Liver (tissue), 8 donors: ENCODE measurements at regions not wholly inside any gene's neighbourhood (a gene's known extent, or its start where the extent isn't known, plus 50 kb on each side); places are given as distances from the start of the nearest gene placed in this dataset.

Experiments
- DNase-seq: peaks from one replicate; pipeline ENCODE4 v3.0.0-alpha.2; 2017; ENCODE audit warnings: low spot score
- H3K27ac ChIP-seq, 2 donors: one replicate each; pipeline ENCODE4 v1.7.0; 2013; ENCODE audit warnings: inconsistent platforms in 2 of 2, low read length in 2 of 2, control low read depth in 1 of 2, low read depth in 1 of 2, mild to moderate bottlenecking in 1 of 2
- H3K27me3 ChIP-seq, 4 donors: one replicate each; pipeline versions ENCODE4 v1.6.1 to v1.7.0; 2013; ENCODE audit warnings: low read length in 3 of 4, inconsistent platforms in 1 of 4, mild to moderate bottlenecking in 1 of 4, moderate library complexity in 1 of 4; ENCODE audit not compliant: control insufficient read depth in 4 of 4, insufficient read depth in 4 of 4
- H3K36me3 ChIP-seq, 4 donors: one replicate each; pipeline versions ENCODE4 v1.6.1 to v1.7.0; 2013; ENCODE audit warnings: low read length in 3 of 4, mild to moderate bottlenecking in 3 of 4, low read depth in 1 of 4, moderate library complexity in 1 of 4; ENCODE audit not compliant: control insufficient read depth in 4 of 4, insufficient read depth in 3 of 4
- H3K4me1 ChIP-seq, 4 donors: one replicate each; pipeline versions ENCODE4 v1.6.1 to v1.7.0; 2013; ENCODE audit warnings: low read length in 3 of 4, mild to moderate bottlenecking in 3 of 4, moderate library complexity in 1 of 4; ENCODE audit not compliant: control insufficient read depth in 4 of 4, insufficient read depth in 4 of 4
- H3K4me3 ChIP-seq, 3 donors: one replicate each; pipeline versions ENCODE4 v1.6.1 to v1.7.0; 2013; ENCODE audit warnings: low read length in 3 of 3, control low read depth in 1 of 3, low read depth in 1 of 3, mild to moderate bottlenecking in 1 of 3
- H3K9ac ChIP-seq, 2 donors: one replicate each; pipeline ENCODE4 v1.7.0; 2013; ENCODE audit warnings: low read length in 2 of 2, mild to moderate bottlenecking in 2 of 2, moderate library complexity in 2 of 2, control low read depth in 1 of 2, low read depth in 1 of 2
- H3K9me3 ChIP-seq, 4 donors: one replicate each; pipeline versions ENCODE4 v1.6.1 to v1.7.0; 2013; ENCODE audit warnings: low read length in 3 of 4; ENCODE audit not compliant: control insufficient read depth in 4 of 4
- EGR1 ChIP-seq, 2 donors: IDR thresholded peaks; 2 replicates each; pipeline ENCODE4 v1.6.1; 2016 to 2018; ENCODE audit warnings: antibody characterized with exemption in 2 of 2, low read depth in 2 of 2
- FOXA1 ChIP-seq: IDR thresholded peaks from 2 replicates; pipeline ENCODE4 v1.6.1; 2016; ENCODE audit warnings: antibody characterized with exemption
- GABPA ChIP-seq, 2 donors: IDR thresholded peaks in 1 of 2; conservative IDR thresholded peaks in 1 of 2; 2 replicates each; pipeline ENCODE4 v1.6.1; 2016; ENCODE audit warnings: antibody characterized with exemption in 2 of 2, mild to moderate bottlenecking in 1 of 2, moderate library complexity in 1 of 2
- HNF4A ChIP-seq, 2 donors: conservative IDR thresholded peaks; 2 replicates each; pipeline ENCODE4 v1.6.1; 2016; ENCODE audit warnings: antibody characterized with exemption in 2 of 2, mild to moderate bottlenecking in 2 of 2
- HNF4G ChIP-seq: IDR thresholded peaks from 2 replicates; pipeline ENCODE4 v1.6.1; 2016; ENCODE audit warnings: antibody characterized with exemption
- JUND ChIP-seq, 2 donors: IDR thresholded peaks; 2 replicates each; pipeline ENCODE4 v1.6.1; 2016; ENCODE audit warnings: antibody characterized with exemption in 2 of 2
- NR2F2 ChIP-seq: IDR thresholded peaks from 2 replicates; pipeline ENCODE4 v1.6.1; 2016; ENCODE audit warnings: antibody characterized with exemption
- RAD21 ChIP-seq, 2 donors: IDR thresholded peaks; 2 replicates each; pipeline ENCODE4 v1.6.1; 2016; ENCODE audit warnings: antibody characterized with exemption in 2 of 2, mild to moderate bottlenecking in 2 of 2
- RXRA ChIP-seq, 2 donors: IDR thresholded peaks; 2 replicates each; pipeline ENCODE4 v1.6.1; 2017 to 2018; ENCODE audit warnings: antibody characterized with exemption in 2 of 2, mild to moderate bottlenecking in 1 of 2
- SP1 ChIP-seq: IDR thresholded peaks from 2 replicates; pipeline ENCODE4 v1.6.1; 2018; ENCODE audit warnings: antibody characterized with exemption, mild to moderate bottlenecking
- TAF1 ChIP-seq: conservative IDR thresholded peaks from 2 replicates; pipeline ENCODE4 v1.6.1; 2016; ENCODE audit warnings: antibody characterized with exemption, mild to moderate bottlenecking
- YY1 ChIP-seq: IDR thresholded peaks from 2 replicates; pipeline ENCODE4 v1.6.1; 2016; ENCODE audit warnings: antibody characterized with exemption, mild to moderate bottlenecking
- WGBS: extraction: QIAGEN DNeasy Blood & Tissue Kit; methylation state at CpG from one replicate; pipeline ENCODE4 v1.1.7; 2013; 5-methylcytosine and 5-hydroxymethylcytosine counted together
- TF ChIP-seq, protein P1 (sequence below): IDR thresholded peaks from 2 replicates; pipeline ENCODE4 v1.6.1; 2016; ENCODE audit warnings: antibody characterized with exemption, mild to moderate bottlenecking
- TF ChIP-seq, protein P2 (sequence below): IDR thresholded peaks from 2 replicates; pipeline ENCODE4 v1.6.1; 2016; ENCODE audit warnings: antibody characterized with exemption
- TF ChIP-seq, protein P3 (sequence below): IDR thresholded peaks from 2 replicates; pipeline ENCODE4 v1.6.1; 2016; ENCODE audit warnings: antibody characterized with exemption
- TF ChIP-seq, protein P4 (sequence below): fragments of 150-350 bp; IDR thresholded peaks from 2 replicates; pipeline ENCODE4 v1.5.1; 2017; ENCODE audit warnings: improper control_type of control experiment, low read depth, low read length; ENCODE audit not compliant: missing input control
- TF ChIP-seq, protein P5 (sequence below): IDR thresholded peaks from 2 replicates; pipeline ENCODE4 v1.6.1; 2016; ENCODE audit warnings: antibody characterized with exemption
- donor health status: healthy.
- donor health status: healthy.
- donor health status: healthy.
- donor health status: healthy.
- donor health status: healthy.

DNA sequence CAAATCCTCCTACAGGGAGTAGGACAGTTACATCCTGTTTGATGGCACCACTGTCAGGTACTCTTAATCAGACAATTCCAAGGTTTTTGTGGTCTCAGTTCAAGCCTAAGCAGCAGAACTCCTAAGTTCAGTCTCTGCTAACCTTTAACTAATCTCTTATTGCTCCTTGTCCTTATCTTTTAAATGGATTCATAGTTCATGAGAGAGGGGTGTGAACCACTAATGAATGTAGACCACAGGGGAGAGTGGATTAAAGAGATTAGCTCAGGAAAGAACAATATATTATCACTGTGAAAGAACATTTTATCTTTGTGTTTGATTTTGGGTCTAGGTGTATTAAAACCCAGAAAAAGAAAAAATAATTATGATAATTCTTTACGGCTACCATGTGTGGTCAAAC is 168.9 kb downstream of the DCK start:
- H3K4me1 ChIP-seq: no peaks in the 10 kb centered on the region
- H3K27me3 ChIP-seq: no peaks in the 10 kb centered on the region
- 95% methylated on average over 1 of the region's 1 CpG for WGBS
- H3K9ac ChIP-seq: no peak overlapping the region
- H3K9me3 ChIP-seq: no peaks in the 10 kb centered on the region
- no peak overlapping the region for H3K4me3 ChIP-seq
- no peak overlapping the region for H3K27ac ChIP-seq
- TF ChIP-seq TAF1: no peak
- TF ChIP-seq, protein P1, sequence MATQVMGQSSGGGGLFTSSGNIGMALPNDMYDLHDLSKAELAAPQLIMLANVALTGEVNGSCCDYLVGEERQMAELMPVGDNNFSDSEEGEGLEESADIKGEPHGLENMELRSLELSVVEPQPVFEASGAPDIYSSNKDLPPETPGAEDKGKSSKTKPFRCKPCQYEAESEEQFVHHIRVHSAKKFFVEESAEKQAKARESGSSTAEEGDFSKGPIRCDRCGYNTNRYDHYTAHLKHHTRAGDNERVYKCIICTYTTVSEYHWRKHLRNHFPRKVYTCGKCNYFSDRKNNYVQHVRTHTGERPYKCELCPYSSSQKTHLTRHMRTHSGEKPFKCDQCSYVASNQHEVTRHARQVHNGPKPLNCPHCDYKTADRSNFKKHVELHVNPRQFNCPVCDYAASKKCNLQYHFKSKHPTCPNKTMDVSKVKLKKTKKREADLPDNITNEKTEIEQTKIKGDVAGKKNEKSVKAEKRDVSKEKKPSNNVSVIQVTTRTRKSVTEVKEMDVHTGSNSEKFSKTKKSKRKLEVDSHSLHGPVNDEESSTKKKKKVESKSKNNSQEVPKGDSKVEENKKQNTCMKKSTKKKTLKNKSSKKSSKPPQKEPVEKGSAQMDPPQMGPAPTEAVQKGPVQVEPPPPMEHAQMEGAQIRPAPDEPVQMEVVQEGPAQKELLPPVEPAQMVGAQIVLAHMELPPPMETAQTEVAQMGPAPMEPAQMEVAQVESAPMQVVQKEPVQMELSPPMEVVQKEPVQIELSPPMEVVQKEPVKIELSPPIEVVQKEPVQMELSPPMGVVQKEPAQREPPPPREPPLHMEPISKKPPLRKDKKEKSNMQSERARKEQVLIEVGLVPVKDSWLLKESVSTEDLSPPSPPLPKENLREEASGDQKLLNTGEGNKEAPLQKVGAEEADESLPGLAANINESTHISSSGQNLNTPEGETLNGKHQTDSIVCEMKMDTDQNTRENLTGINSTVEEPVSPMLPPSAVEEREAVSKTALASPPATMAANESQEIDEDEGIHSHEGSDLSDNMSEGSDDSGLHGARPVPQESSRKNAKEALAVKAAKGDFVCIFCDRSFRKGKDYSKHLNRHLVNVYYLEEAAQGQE: no peak
- TF ChIP-seq, protein P2, sequence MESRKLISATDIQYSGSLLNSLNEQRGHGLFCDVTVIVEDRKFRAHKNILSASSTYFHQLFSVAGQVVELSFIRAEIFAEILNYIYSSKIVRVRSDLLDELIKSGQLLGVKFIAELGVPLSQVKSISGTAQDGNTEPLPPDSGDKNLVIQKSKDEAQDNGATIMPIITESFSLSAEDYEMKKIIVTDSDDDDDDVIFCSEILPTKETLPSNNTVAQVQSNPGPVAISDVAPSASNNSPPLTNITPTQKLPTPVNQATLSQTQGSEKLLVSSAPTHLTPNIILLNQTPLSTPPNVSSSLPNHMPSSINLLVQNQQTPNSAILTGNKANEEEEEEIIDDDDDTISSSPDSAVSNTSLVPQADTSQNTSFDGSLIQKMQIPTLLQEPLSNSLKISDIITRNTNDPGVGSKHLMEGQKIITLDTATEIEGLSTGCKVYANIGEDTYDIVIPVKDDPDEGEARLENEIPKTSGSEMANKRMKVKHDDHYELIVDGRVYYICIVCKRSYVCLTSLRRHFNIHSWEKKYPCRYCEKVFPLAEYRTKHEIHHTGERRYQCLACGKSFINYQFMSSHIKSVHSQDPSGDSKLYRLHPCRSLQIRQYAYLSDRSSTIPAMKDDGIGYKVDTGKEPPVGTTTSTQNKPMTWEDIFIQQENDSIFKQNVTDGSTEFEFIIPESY: no peak
- TF ChIP-seq, protein P3, sequence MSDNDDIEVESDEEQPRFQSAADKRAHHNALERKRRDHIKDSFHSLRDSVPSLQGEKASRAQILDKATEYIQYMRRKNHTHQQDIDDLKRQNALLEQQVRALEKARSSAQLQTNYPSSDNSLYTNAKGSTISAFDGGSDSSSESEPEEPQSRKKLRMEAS: no peak
- no peak for TF ChIP-seq GABPA (IDR thresholded peaks at IDR 0.05 in 1 of 2, conservative IDR thresholded peaks at IDR 0.05 in 1 of 2)
- TF ChIP-seq YY1: no peak
- TF ChIP-seq, protein P4, sequence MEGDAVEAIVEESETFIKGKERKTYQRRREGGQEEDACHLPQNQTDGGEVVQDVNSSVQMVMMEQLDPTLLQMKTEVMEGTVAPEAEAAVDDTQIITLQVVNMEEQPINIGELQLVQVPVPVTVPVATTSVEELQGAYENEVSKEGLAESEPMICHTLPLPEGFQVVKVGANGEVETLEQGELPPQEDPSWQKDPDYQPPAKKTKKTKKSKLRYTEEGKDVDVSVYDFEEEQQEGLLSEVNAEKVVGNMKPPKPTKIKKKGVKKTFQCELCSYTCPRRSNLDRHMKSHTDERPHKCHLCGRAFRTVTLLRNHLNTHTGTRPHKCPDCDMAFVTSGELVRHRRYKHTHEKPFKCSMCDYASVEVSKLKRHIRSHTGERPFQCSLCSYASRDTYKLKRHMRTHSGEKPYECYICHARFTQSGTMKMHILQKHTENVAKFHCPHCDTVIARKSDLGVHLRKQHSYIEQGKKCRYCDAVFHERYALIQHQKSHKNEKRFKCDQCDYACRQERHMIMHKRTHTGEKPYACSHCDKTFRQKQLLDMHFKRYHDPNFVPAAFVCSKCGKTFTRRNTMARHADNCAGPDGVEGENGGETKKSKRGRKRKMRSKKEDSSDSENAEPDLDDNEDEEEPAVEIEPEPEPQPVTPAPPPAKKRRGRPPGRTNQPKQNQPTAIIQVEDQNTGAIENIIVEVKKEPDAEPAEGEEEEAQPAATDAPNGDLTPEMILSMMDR: no peak
- no peak for TF ChIP-seq SP1
- no peak for TF ChIP-seq NR2F2
- no peak for TF ChIP-seq RXRA (IDR thresholded peaks at IDR 0.05)
- TF ChIP-seq JUND (IDR thresholded peaks at IDR 0.05): no peak
- no peak for TF ChIP-seq FOXA1
- TF ChIP-seq HNF4G: no peak
- TF ChIP-seq HNF4A (conservative IDR thresholded peaks at IDR 0.05): no peak
- TF ChIP-seq, protein P5, sequence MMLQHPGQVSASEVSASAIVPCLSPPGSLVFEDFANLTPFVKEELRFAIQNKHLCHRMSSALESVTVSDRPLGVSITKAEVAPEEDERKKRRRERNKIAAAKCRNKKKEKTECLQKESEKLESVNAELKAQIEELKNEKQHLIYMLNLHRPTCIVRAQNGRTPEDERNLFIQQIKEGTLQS: no peak
- no peak for TF ChIP-seq RAD21 (IDR thresholded peaks at IDR 0.05)
- no peak for TF ChIP-seq EGR1 (IDR thresholded peaks at IDR 0.05; ENCODE audit: low read depth in 2 of 2)
- no peak for DNase-seq
- H3K36me3 ChIP-seq: no peaks in the 10 kb centered on the region

DNA sequence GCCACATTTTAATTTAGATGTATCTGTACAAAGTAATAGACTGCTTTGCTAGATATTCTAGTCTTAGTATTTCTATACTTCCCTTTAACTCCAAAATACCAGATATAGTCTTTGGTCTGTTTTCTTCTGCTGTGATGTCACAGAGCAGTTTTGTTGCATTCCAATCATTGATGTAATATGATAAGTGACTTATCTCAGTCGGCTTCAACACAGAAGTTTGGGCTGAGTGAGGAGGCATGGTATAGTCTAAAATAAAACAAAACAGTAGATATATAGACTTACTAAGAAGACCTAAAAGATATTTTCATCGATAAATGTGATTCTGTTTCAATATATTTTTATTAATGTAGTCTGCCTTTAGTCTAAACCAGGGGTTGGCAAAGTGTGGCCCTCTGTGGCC is 169.9 kb downstream of the DCK start:
- 76% methylated on average over 2 of the region's 2 CpGs for WGBS
- Histone ChIP-seq H3K9me3 (no peaks in the 10 kb centered on the region), H3K4me1 (no peaks in the 10 kb centered on the region), H3K36me3 (no peaks in the 10 kb centered on the region), H3K9ac (no peak overlapping the region), H3K4me3 (no peak overlapping the region), H3K27me3 (no peaks in the 10 kb centered on the region), H3K27ac (no peak overlapping the region)
- TF ChIP-seq FOXA1 (no peak), NR2F2 (no peak), GABPA (IDR thresholded peaks at IDR 0.05 in 1 of 2, conservative IDR thresholded peaks at IDR 0.05 in 1 of 2) (no peak), YY1 (no peak)
- no peak for DNase-seq
